ENCODE measurements at regions not wholly inside any gene's neighbourhood (a gene's known extent, or its start where the extent isn't known, plus 50 kb on each side); places are given as distances from the start of the nearest gene placed in this dataset.
"Not testable (repeated sequence)": the region's sequence is repeated elsewhere in the genome, so short reads cannot be mapped to it uniquely, and the experiment has no call there.

DNA sequence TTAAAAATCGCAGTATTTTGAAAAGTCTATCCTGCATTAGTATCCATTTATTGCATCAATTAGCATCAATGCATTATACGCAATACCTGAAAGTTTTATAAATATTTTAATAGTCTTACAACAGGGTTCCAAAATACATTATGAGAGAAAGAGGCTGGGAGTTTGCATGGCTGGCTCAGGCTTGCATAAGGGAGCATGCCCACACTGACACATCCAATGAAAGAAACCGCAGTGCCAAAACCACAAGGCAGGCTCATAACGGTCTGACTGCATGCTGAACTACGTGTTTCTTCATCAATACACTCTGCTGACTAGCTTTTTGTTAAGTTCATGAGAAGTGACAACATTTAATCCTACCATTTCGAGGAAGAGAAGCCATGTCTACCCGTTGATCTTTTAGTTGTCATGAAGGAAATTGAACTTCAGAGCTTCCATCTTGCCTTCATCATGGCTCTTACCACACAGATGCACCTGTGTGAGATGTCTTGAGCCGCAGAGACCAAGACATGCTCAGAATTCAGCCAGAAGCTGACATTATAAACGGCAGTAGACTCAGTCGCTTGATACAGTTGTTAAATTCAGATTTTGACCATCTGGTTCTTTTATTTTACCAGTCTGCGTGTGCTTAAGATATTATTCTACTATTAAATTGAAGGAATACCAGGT, 168.8 kb upstream of the FRG1 start:
- no peak for DNase-seq (ENCODE audit: low spot score)

DNA sequence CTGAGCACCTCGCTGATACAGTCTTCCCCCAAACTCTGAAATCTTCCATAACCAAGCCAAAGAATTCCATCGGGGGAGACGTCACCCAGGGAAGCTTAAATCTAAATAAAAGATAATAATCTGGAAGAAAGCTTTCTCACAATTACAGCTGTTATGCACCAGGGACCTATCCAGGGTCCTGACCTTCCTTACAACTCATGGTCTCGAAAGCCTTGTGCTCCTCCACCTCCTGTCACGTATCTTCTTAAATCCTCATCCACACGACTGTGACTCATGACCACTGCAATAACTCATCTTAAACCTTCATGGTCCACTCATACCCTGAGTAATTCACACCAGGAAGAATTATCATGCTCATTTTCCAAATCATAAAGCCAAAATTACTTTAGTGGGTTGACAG, 166.8 kb upstream of the FRG1 start:
- no peak for DNase-seq (ENCODE audit: low spot score)

DNA sequence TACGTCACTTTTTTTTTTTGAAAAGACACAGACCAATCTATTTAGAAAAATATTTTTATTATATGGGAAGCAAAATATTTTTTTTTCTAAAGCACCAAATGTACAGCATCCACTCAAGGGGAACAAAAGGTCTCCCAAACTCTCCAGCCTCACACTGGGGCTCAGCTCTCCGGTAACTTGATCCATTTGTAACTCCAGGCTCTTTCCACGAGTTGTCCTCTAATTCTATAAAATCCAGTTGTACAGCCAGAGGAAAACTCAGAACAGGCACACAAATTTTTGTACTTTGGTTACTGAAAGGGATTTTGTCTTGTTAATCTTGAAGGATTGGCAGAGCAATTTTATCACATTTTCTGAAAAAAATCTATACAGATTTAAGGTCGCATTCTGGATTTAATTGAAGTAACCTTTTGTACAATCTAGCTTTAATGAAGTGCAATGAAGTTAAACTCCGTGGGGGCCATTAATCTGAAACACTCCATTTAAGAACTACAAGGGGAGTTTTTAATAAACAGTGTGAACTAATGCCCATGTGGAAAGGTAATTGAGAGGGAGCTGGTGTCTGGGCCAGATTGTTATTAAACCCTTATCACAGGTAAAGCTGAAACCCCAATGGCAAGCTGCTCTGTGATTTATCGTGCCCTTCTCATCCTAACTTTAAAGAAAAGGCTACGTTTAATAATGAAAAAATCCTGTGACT, 161.2 kb upstream of the FRG1 start:
- no peak for DNase-seq (ENCODE audit: low spot score)

DNA sequence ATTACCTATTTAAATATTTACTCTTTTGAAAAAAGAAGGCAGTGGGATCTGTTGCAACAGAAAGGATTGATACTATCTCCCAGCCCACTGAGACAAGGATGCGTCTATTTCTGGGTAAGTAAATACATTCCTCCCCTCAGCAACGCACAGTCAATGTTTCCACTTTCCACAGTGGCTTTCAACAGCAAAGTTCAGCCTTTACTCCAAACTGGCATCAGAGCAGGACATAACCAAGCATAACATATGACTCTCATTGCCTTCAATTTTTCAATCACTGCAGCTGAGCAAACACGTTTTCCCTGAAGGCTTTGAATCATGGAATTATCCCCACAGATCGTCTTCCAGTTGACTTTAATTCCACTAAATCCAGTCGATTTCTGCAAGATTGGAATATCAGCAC, 160.3 kb upstream of the FRG1 start:
- no peak for DNase-seq (ENCODE audit: low spot score)

DNA sequence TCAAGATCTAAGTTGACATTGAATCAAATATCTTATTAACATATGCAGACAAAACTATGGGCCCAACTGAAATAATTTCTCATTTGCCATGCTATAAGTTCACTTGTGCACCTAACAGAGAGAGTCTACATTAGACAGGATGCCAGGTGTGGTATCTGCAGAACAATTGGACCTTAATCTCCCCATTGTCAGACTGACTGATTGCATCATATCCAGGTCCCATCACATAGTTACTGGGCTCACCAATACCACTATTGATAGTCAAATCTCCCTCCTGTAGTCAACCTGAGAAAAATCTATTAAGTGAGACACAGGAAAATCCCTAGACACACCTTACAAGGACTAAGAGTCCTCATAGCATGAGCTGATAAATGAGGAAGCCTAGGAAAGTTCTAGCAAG, 156.0 kb upstream of the FRG1 start:
- DNase-seq (ENCODE audit: low spot score), result no peak

DNA sequence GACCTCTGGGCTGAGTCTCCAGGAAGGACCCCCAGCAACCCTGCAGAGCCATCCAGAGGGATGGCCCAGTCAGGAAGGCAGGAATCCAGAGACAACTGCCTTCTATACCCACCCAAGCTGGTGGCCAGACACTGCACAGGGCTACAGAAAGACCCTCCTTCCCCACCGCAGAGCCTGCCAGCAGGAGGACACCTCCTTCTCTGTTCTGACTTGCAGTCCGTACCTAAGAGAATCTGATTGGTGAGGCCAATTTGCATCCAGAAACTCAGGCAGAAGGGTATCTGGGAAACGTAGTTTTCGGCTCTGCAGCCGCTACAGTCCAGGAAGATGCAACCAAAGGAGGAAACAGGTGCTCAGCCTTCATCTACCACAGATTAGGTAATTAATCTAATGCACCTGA, 155.4 kb upstream of the FRG1 start:
- DNase-seq (ENCODE audit: low spot score), result peak; percentile 49

DNA sequence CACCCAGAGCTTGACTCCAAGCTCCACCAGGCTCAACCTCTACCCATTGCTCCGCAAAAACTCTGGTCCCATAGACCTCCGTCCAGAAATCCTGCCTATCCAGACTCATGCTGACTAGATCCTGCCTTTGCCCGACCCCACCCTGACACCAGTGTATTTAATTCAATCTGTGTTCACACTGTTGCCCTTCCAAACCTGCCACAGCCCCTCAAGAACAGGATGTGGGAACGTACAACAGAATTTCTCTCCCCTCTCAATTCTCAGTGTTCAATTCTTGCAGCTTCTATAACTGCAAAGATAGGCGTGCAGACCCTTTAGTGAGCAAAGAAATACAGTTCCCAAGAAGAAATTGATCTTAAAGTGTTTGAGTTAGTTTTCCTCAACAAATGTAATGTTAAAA, 154.2 kb upstream of the FRG1 start:
- no peak for DNase-seq (ENCODE audit: low spot score)

DNA sequence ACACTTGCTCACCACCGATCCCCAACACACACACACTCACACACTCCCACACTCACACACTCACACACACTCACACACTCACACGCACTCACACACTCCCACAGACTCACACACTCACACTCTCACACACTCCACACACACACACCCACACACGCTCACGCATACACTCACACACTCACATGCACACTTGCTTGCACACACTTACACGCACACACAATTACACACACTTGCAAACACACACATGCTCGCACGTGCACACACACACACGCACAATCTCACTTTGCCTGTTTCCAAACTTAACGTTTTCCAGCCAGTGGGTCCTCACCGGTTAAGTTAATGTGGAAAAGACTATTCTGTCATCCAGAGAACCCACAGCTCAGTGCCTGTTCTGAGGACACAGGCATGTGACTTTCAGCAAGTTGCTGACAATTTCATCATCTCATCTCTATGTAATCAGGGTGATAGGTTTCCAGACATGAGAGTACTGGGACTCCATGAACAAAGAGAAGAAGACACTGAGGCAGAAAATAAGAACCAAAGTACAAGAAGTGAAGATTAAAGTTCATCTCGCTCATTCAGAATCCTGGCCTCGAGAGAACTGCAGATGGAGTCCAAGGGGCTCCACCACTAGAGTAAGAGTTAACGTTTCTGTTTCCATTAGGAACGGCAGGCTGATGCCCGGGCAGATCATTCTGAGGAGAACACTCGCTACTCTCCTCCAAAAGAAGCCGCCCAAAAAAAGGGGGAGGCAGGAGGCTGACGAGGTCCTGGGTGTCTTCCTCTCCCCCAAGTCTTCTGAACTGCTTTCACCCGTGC, 153.2 kb upstream of the FRG1 start:
- no peak for DNase-seq (ENCODE audit: low spot score)

DNA sequence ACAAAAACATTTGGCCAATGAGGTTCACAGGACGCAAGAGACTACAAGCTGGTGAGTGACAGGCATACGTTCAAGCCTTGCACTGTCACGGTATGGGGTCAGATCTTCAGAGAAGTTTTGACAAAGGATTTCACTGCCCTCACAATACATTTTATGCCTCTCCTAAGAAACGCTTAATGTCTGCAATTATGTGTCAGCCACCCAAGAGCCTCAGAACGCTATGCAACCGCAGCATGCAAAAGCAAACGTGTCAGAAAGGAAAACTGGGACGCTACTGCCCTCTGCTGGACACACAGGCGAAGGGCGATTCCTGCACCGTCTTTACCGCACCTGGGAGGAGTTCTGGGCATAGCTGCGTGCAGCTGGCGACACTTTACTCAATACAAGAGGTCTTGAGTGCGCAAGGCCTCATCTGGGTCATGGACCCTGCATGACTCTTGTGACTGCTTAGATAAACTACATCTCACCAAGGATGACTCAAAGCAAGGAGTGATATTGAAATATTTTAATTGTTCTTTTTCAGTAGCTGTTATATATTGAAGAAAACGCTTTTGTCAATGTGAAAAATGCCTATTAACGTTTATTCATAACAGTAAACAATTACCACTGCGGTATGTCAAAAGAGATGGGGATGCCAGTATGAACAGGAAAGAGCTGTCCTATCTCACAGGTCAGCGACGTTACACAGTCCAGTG, 147.6 kb upstream of the FRG1 start:
- DNase-seq (ENCODE audit: low spot score), result peak; percentile 88

DNA sequence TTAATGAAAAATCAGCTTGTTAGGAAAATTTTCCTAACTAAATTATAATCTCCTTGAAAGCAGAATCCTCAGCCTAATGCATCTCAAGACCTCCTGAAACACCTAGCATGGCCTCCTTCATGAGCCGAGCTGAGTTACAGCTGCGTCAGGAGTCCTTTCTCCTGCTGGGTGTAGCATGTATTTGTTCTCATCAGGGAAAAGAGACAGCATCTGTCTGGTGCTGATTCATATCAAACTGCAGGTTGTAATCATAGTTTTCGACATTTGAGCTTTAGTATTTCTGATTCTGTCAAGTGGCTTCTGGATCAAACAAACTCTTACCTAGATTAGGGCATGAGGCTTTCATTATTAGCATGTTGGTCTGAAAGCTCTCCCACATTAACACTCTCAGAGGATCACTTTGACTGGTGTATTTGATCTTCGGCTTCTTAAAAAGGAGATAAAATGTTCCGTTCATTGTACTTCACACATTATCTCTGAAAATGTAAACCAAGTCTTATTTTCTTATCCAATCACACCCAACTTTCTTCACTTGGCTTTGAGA, 140.1 kb upstream of the FRG1 start:
- DNase-seq (ENCODE audit: low spot score), result no peak

DNA sequence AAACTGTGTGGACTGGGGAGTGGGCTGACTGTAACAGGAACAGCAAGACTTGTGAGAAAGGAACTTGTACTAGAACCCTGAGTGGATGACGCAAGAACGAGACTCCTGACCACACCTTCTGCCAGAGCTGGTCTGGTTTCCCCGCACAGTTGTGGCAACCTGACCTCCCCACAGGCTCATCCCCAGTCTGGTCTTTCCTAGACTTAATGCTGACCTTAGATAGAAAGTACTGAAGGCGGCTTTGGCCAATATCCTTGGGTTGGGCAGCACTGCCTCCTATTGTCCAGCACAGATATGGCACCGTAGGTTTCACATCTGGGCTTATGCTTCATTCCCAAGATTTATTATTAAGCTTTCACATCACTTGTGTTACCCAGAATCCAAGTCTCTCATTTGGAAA, 137.8 kb upstream of the FRG1 start:
- no peak for DNase-seq (ENCODE audit: low spot score)

DNA sequence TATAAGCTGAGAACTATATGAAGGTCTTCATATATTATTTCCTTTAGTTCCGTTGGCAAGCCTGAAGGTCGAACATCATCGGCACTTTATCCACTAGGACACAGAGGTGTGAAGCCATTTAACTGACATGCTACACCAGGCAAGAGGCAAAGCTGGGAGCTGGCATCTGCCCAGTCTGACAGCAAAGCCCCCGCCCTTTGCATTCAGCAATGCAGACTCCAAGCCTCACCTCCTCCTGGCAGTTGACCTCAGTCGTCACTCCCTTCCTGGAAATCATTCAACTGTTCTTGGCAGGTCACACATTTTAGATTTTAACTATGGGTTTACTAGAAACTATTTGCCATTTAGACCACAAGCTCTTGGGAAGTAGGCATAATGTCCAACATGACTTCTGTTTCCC, 135.8 kb upstream of the FRG1 start:
- DNase-seq (ENCODE audit: low spot score), result no peak

DNA sequence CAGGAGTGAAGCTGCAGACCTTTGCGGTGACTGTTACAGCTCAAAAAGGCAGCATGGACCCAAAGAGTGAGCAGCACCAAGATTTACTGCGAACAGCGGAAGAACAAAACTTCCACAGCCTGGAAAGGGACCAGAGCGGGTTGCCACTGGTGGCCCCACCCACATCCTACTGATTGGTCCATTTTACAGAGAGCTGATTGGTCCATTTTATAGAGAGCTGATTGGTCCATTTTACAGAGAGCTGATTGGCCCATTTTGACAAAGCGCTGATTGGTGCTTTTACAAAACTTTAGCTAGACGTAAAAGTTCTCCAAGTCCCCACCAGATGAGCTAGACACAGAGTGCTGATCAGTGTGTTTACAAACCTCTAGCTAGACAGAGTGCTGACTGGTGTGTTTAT, 134.2 kb upstream of the FRG1 start:
- DNase-seq (ENCODE audit: low spot score), result no peak

DNA sequence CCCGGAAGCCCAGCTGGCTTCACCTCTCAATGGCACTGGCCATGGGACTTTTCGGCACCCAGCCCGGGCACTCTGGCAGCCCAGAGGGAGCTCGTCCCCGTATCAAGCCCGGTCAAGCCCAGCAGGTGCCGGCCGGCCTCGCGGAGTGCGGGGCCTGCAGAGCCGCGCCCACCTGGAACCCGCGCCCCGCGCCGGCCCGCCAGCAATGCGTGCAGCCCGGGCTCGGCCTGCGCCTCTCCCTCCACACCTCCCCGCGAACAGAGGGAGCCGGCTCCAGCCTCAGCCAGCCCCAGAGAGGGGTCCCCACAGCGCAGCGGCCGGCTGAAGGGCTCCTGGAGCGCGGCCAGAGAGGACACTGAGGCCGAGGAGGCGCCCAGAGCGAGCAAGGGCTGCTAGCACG, 133.6 kb upstream of the FRG1 start:
- no peak for DNase-seq (ENCODE audit: low spot score)

DNA sequence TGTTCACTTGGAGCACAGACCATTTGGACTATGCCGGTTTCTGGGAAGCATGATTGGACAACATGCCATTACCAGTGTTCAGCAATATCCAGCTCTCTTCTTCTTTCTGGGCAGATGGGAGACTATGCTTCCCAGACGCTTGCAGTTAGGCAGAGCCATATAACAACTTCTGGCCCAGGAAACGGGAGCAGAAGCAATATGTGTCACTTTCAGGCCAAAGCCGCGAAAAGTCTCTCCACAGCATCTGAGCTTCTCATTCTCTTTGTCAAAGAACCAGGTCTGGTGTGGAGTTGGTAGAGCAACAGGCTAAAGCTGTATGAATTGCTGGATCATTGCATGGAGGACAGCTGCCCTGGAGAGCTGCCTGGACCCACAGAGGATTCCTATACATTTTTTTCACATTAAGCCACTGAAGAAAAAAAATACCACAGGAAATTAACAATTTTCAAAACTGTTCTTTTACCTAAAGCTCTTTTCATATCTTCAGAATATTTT, 131.4 kb upstream of the FRG1 start:
- DNase-seq (ENCODE audit: low spot score), result no peak

DNA sequence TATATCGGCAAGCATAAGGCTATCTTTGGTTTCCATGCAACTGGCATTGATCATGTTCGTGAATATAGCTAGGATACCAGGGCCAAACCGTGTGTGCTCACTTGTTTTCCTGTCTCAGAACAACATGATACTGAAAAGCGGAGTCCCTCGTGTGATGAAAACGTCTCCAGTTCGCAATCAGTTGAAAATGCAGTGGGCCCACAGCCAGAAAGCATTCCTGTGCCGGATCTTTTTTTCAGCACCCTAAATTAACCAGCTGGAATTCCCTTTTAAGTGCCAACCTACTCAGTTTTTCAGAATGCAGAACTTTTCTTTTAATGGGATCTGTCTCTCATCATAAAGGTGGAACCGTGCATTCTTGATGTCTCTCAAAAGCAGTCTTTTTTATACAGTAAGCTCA, 130.8 kb upstream of the FRG1 start:
- DNase-seq (ENCODE audit: low spot score), result no peak

DNA sequence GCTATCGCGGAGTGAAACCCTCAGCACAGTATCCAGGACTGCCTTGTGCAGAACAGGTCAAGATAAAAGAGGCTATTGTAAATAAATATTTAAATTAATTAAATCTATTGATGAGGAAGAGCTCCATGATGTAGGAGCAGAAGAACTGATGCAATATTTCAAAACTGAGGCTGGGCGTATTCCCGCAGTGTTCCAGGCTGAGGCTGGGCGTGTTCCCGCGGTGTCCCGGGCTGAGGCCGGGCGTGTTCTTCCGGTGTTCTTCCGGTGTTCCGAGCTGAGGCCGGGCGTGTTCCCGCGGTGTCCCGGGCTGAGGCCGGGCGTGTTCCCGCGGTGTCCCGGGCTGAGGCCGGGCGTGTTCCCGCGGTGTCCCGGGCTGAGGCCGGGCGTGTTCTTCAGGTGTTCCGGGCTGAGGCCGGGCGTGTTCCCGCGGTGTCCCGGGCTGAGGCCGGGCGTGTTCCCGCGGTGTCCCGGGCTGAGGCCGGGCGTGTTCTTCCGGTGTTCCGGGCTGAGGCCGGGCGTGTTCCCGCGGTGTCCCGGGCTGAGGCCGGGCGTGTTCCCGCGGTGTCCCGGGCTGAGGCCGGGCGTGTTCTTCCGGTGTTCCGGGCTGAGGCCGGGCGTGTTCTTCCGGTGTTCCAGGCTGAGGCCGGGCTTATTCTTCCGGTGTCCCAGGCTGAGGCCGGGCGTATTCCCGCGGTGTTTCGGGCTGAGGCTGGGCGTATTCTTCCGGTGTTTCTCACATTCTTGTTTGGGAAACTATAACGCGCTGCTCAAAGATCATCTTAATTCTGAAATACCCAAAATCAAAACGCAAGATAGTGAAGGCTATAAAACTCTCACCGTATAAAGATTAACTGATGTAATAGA, 130.1 kb upstream of the FRG1 start:
- not testable (repeated sequence) for DNase-seq (ENCODE audit: low spot score)

DNA sequence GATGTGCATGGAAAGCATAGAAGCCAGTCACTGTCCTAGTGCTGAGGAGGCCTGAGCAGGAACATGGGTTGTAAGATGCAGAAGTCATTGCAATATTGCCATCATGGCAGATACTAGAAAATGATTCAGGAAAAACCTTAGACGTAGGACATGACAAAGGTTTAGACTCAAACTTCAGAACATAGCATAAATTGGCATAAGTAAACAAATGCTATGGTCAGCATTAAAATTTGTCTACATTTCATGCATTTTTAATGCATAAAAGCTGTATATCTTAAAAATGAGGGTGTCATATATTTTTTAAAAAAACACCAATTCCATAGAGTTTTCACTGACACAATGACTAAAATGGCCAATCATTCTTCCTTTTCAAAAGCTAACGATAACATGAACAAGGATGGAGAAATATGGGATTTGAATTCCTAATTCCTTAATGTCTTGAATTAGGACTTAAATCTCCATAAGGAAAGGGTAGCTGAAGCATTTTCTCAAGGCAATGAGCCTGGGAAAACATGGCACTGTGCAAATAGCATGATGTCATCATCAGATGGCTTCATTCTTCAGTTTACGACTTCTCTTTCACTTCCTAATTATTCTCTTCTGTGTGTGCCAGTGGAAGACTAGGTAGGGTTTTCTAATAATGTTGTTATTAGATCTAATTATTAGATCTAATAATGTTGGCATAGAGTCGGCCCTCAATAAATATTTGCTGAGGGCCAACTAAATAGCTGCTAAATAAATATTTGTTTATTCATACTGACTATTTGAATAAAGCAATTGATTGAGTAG, 125.1 kb upstream of the FRG1 start:
- DNase-seq (ENCODE audit: low spot score), result no peak

DNA sequence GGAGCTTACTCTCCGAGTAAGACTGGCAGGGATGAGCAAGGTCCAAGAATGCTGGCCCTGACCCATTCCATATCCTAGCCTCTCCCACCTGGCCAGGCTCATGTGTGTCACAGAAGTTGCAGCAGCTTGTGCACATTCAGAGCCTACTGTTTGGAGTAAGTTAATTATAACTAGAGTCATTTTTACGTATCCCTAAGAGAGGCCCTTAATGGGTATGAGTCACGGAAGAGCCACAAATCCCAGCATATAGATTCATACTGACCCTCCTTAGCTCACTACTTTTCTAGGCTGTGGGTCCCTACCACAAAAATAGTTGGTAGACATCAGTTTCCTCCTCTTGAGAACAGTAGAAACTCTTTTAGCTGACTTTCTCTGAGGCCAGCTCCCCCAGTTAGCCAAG, 118.3 kb upstream of the FRG1 start:
- DNase-seq (ENCODE audit: low spot score), result no peak

DNA sequence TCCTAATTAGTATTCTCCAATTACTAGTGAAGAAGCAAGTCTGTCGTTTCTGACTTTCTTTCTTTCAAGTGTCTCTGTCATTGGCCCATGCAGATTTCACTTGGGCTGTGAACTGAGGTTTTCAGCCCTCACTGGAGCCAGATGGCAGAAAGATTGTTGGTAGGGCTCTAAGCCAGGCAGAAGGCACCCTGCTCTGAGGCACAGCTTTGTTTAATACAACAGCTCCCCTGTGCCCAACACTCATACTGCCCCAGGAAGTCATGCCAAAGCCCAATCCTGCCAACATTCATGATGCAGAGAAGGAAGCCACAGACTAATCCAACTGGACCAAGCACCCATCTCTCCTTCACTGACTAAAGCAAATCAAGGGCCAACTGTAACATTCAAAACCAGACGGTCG, 117.1 kb upstream of the FRG1 start:
- DNase-seq (ENCODE audit: low spot score), result no peak
